Upper lobe of right lung (tissue), 1 donor: ENCODE measurements at regions not wholly inside any gene's neighbourhood (a gene's known extent, or its start where the extent isn't known, plus 50 kb on each side); places are given as distances from the start of the nearest gene placed in this dataset.

Experiments
- ATAC-seq: fragments of 200-7000 bp; cut with Tn5 transposase; one replicate; pipeline ENCODE4 v1.9.1; 2020; ENCODE audit warnings: mild to moderate bottlenecking, moderate library complexity
- DNase-seq: peaks from one replicate; pipeline ENCODE4 v3.0.0-alpha.2; 2020
- H3K27ac ChIP-seq: fragments of 200-600 bp; one replicate; pipeline ENCODE4 v1.8.0; 2022
- H3K27me3 ChIP-seq: fragments of 200-600 bp; one replicate; pipeline ENCODE4 v1.8.0; 2022; ENCODE audit warnings: mild to moderate bottlenecking
- H3K36me3 ChIP-seq: fragments of 200-600 bp; one replicate; pipeline ENCODE4 v1.8.0; 2022
- H3K4me1 ChIP-seq: fragments of 200-600 bp; one replicate; pipeline ENCODE4 v1.8.0; 2022
- H3K4me3 ChIP-seq: fragments of 200-600 bp; one replicate; pipeline ENCODE4 v1.8.0; 2022; ENCODE audit warnings: mild to moderate bottlenecking
- H3K9me3 ChIP-seq: fragments of 200-600 bp; one replicate; pipeline ENCODE4 v1.8.0; 2022
- CTCF ChIP-seq: fragments of 200-600 bp; IDR thresholded peaks from one replicate; pipeline ENCODE4 v1.8.0; 2022; ENCODE audit warnings: antibody characterized with exemption
- intact Hi-C: fragments of 100-400 bp; cut with DNase I; formaldehyde crosslinking; loops from one replicate; pipeline ENCODE4 v1.11.0; 2022
- donor health status: DM: no; HTN: yes; CAD: no; lungs with severe emphysema.

- Histone ChIP-seq H3K4me1 (no peaks in the 10 kb centered on the region), H3K36me3 (no peaks in the 10 kb centered on the region), H3K9me3 (no peaks in the 10 kb centered on the region), H3K4me3 (no peak overlapping the region), H3K27ac (no peak overlapping the region), H3K27me3 (no peaks in the 10 kb centered on the region)
- TF ChIP-seq CTCF = no peak
- no peak for DNase-seq
- no peak for ATAC-seq
- intact Hi-C loops = no loop called here
These were observed 103.3 kb upstream of the FAT1 start for GRCh38 chr4:186826846-186827533.

GRCh38 chr4:186827534-186827897, 103.9 kb upstream of the FAT1 start:
- ATAC-seq (no peak), DNase-seq (no peak)
- Histone ChIP-seq H3K4me3 (no peak overlapping the region), H3K36me3 (no peaks in the 10 kb centered on the region), H3K27ac (no peak overlapping the region), H3K9me3 (no peaks in the 10 kb centered on the region), H3K27me3 (no peaks in the 10 kb centered on the region), H3K4me1 (no peaks in the 10 kb centered on the region)
- TF ChIP-seq CTCF = no peak
- intact Hi-C loops = no loop called here

GRCh38 chr4:186829097-186829496, 105.4 kb upstream of the FAT1 start:
- ATAC-seq = no peak
- no peak overlapping the region for H3K4me3 ChIP-seq
- H3K9me3 ChIP-seq = no peaks in the 10 kb centered on the region
- no peaks in the 10 kb centered on the region for H3K36me3 ChIP-seq
- no peak for DNase-seq
- intact Hi-C loops = no loop called here
- no peak for TF ChIP-seq CTCF
- no peaks in the 10 kb centered on the region for H3K27me3 ChIP-seq
- no peaks in the 10 kb centered on the region for H3K4me1 ChIP-seq
- no peak overlapping the region for H3K27ac ChIP-seq

- no peak for ATAC-seq
- Histone ChIP-seq H3K27ac (no peak overlapping the region), H3K27me3 (no peaks in the 10 kb centered on the region), H3K36me3 (no peaks in the 10 kb centered on the region), H3K9me3 (no peaks in the 10 kb centered on the region), H3K4me1 (no peaks in the 10 kb centered on the region), H3K4me3 (no peak overlapping the region)
- intact Hi-C loops = no loop called here
- TF ChIP-seq CTCF = no peak
- no peak for DNase-seq
These were observed 106.2 kb upstream of the FAT1 start for GRCh38 chr4:186829740-186830449.

- Histone ChIP-seq H3K36me3 (no peaks in the 10 kb centered on the region), H3K27me3 (no peaks in the 10 kb centered on the region), H3K4me1 (no peaks in the 10 kb centered on the region), H3K9me3 (no peaks in the 10 kb centered on the region), H3K27ac (no peak overlapping the region), H3K4me3 (no peak overlapping the region)
- ATAC-seq (no peak), DNase-seq (no peak)
- no peak for TF ChIP-seq CTCF
- intact Hi-C loops = no loop called here
These were observed 107.9 kb upstream of the FAT1 start for GRCh38 chr4:186831574-186831973.
